IPS-20b (cell line): ENCODE measurements at regions not wholly inside any gene's neighbourhood (a gene's known extent, or its start where the extent isn't known, plus 50 kb on each side); places are given as distances from the start of the nearest gene placed in this dataset.

Experiments used
- H3K27ac ChIP-seq: one replicate; pipeline ENCODE4 v1.5.1; 2013; ENCODE audit warnings: low read length
- H3K27me3 ChIP-seq: 2 replicates; pipeline ENCODE4 v1.6.1; 2013; ENCODE audit warnings: mild to moderate bottlenecking, low read length, inconsistent platforms; ENCODE audit not compliant: insufficient read depth
- H3K36me3 ChIP-seq: 2 replicates; pipeline ENCODE4 v1.6.1; 2013; ENCODE audit warnings: low read depth, mild to moderate bottlenecking, inconsistent platforms, low read length, moderate library complexity; ENCODE audit not compliant: insufficient read depth
- H3K4me1 ChIP-seq: 2 replicates; pipeline ENCODE4 v1.6.1; 2013; ENCODE audit warnings: mild to moderate bottlenecking, control low read depth, inconsistent platforms, low read length, moderate library complexity; ENCODE audit not compliant: insufficient read depth
- H3K4me3 ChIP-seq: 2 replicates; pipeline ENCODE4 v1.5.1; 2013; ENCODE audit warnings: mild to moderate bottlenecking, low read length, inconsistent platforms
- H3K9ac ChIP-seq: 2 replicates; pipeline ENCODE4 v1.6.1; 2013; ENCODE audit warnings: low read depth, mild to moderate bottlenecking, inconsistent platforms, low read length, moderate library complexity
- H3K9me3 ChIP-seq: 2 replicates; pipeline ENCODE4 v1.6.1; 2013; ENCODE audit warnings: mild to moderate bottlenecking, low read depth, low read length, inconsistent platforms; ENCODE audit not compliant: insufficient read depth

DNA sequence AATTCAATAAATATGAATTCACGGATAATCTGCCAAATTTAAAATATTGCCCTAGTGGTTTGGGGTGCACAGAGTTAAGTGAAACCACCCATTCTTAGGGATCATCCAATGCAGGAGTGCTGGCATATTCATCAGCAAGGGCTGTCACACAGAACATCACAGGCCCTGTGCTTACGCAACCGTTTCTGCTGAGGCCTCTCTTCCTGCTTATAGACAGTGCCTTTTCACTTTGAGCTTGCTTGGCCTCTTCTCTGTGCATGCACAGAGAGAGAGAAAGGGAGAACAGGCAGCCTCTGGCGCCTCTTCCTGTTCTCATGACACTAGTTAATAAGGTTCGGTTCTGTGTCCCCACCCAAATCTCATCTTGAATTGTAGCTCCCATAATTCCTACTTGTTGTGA lies 366.3 kb downstream of the ICE1 start:
- Histone ChIP-seq H3K4me1 (0 out of 2 replicates have a peak, but pooled peaks cover 3% of the 10 kb centered on the region), H3K36me3 (no peaks in the 10 kb centered on the region), H3K9ac (no peak overlapping the region), H3K27me3 (no peaks in the 10 kb centered on the region), H3K4me3 (no peak overlapping the region), H3K27ac (no peak overlapping the region), H3K9me3 (no peaks in the 10 kb centered on the region)

DNA sequence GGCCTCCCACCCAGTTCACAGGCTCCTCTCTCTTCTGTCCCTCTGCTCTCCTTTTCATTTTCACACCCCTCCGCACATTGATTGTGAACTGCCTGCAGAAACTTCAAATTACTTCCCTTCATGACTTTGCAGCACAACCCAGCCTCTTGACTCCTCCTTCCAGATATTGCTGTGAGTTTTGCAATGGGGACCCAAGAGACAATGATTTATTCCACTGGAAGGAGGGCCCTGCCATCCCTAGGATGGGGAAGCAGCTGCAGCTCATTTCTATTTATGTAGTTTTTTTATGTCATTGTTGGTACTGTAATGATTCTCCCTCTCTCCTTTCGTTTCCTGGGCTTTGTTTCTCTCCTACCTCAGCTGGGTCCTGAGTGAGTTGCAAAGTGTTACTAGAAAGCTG lies 364.9 kb downstream of the ICE1 start:
- H3K4me3 ChIP-seq = no peak overlapping the region
- H3K27ac ChIP-seq = no peak overlapping the region
- no peaks in the 10 kb centered on the region for H3K36me3 ChIP-seq
- H3K9ac ChIP-seq = no peak overlapping the region
- no peaks in the 10 kb centered on the region for H3K27me3 ChIP-seq
- no peaks in the 10 kb centered on the region for H3K9me3 ChIP-seq
- 0 out of 2 replicates have a peak, but pooled peaks cover 3% of the 10 kb centered on the region for H3K4me1 ChIP-seq

DNA sequence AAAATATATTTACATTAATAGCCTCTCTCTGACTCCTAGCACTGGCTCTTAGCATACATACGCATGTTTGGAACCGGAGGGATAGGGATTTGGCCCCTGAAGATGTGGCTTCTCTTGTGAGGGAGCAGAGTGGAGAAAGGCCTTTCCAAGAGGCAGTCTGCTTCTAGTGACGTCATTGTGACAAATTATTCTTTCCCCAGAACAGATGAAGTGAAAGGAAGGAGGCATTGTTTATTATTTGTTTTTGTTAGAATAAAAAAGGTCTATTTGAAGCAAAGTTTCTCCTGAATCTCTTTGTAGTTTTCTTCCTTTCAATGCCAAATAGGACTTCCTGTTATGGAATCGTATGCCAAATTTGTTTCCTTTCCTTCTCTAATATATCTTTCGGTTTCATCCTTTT lies 361.6 kb downstream of the ICE1 start:
- Histone ChIP-seq H3K27me3 (no peaks in the 10 kb centered on the region), H3K4me3 (no peak overlapping the region), H3K27ac (no peak overlapping the region)

DNA sequence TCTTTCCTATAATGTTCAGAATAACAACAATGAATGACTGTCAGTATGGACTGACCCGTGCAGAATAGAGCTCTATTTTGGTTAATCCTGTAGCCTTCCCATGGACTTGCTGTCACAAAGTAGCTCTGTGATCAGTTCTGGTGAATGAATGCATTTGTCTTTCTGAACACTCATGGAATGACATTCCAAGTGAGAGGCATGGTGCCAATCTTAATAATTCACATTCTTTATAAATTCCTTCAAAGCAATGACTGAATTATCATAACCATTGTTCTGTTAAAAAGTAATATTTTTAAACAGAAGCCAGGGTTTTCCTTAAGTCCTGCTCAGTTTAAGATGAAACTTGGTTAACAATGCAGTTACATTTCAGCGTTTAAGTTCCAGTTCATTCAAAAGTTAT lies 360.5 kb downstream of the ICE1 start:
- Histone ChIP-seq H3K4me3 (no peak overlapping the region), H3K4me1 (0 out of 2 replicates have a peak, but pooled peaks cover 3% of the 10 kb centered on the region), H3K9ac (no peak overlapping the region), H3K27ac (no peak overlapping the region), H3K9me3 (no peaks in the 10 kb centered on the region), H3K36me3 (no peaks in the 10 kb centered on the region), H3K27me3 (no peaks in the 10 kb centered on the region)

More for the DNA sequence above, 361.6 kb downstream of the ICE1 start:
- H3K4me1 ChIP-seq = 0 out of 2 replicates have a peak, but pooled peaks cover 3% of the 10 kb centered on the region
- H3K9ac ChIP-seq = no peak overlapping the region
- no peaks in the 10 kb centered on the region for H3K9me3 ChIP-seq
- no peaks in the 10 kb centered on the region for H3K36me3 ChIP-seq

DNA sequence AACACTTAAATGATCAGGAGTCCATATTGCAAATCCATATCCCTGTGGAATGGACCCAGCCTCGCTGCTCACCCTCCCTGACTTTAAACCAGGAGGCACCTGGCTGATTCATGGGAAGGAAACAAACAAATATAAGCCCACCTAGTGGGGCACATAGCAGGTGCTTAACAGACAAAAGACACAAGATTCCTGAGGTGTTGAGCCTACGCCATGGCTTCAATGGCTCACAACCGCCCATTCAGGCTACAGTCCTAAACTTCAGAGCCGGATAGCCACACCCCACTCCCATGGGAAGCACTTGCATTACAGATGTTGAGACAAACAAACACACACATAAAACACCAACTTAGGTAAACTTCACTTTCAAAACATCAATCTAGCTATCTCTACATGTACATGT lies 359.9 kb downstream of the ICE1 start:
- no peak overlapping the region for H3K4me3 ChIP-seq
- H3K36me3 ChIP-seq = no peaks in the 10 kb centered on the region

DNA sequence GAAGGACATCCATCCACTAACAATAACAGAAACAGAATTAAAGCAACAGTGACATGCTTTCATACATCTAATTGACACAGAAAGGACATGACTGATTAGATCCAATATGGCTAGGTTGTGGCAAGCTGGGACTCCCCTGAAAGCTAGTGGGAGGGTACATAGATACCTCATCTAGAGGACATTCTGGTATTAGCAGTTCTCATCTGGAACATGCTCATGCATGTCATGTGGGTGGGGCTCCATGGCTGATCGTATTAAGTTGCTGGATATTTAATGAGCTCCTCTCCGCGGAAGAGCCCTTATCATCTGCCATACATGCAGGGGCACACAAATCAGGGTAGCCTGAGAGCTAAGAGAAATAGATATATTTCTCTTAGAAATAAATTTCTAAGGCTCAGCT lies 358.9 kb downstream of the ICE1 start:
- Histone ChIP-seq H3K4me3 (no peak overlapping the region), H3K9ac (no peak overlapping the region), H3K36me3 (no peaks in the 10 kb centered on the region), H3K4me1 (no peaks in the 10 kb centered on the region), H3K27me3 (no peaks in the 10 kb centered on the region), H3K27ac (no peak overlapping the region), H3K9me3 (no peaks in the 10 kb centered on the region)

More for the DNA sequence above, 359.9 kb downstream of the ICE1 start:
- no peaks in the 10 kb centered on the region for H3K27me3 ChIP-seq
- 0 out of 2 replicates have a peak, but pooled peaks cover 2% of the 10 kb centered on the region for H3K4me1 ChIP-seq
- no peak overlapping the region for H3K27ac ChIP-seq
- no peaks in the 10 kb centered on the region for H3K9me3 ChIP-seq
- H3K9ac ChIP-seq = no peak overlapping the region

DNA sequence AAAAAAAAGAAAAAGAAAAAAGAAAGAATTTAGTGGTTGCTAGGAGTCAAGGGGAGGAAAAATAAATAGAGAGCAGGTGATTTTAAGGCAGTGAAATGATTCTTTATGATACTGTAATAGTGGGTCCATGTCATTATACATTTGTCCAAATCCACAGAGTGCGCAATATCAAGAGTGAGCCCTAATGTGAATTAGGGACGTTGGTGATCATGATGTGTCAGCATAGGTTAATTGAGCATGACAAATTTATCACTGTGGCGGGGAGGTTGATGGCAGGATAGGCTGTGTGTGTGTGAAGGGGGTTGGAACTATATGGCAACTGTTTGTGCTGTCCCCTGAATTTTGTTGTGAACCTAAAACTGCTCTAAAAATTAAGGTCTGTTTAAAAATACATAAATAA lies 357.8 kb downstream of the ICE1 start:
- Histone ChIP-seq H3K4me1 (no peaks in the 10 kb centered on the region), H3K9me3 (no peaks in the 10 kb centered on the region), H3K27me3 (no peaks in the 10 kb centered on the region), H3K36me3 (no peaks in the 10 kb centered on the region), H3K4me3 (no peak overlapping the region), H3K27ac (no peak overlapping the region), H3K9ac (no peak overlapping the region)

DNA sequence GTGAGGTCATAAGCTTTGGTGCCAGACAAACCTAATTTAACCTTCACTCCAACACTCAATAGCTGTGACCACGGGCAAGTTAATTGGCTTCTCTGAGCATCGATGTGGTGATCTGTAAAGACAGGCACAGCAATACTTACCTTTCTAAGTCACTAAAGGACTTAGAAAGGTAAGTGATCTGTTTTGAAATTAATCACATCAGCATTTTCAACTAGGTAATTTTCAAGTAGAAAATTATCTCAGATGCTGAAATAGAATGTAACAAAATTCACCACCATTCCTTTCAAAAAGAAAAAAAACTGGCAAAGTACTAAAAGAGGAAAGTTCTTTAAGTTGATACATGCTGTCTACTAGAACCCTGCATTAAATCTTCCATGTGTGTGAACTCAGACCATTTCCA lies 354.5 kb downstream of the ICE1 start:
- no peaks in the 10 kb centered on the region for H3K9me3 ChIP-seq
- H3K27ac ChIP-seq = no peak overlapping the region
- no peak overlapping the region for H3K4me3 ChIP-seq
- H3K9ac ChIP-seq = no peak overlapping the region
- H3K36me3 ChIP-seq = no peaks in the 10 kb centered on the region
- H3K27me3 ChIP-seq = no peaks in the 10 kb centered on the region
- no peaks in the 10 kb centered on the region for H3K4me1 ChIP-seq

DNA sequence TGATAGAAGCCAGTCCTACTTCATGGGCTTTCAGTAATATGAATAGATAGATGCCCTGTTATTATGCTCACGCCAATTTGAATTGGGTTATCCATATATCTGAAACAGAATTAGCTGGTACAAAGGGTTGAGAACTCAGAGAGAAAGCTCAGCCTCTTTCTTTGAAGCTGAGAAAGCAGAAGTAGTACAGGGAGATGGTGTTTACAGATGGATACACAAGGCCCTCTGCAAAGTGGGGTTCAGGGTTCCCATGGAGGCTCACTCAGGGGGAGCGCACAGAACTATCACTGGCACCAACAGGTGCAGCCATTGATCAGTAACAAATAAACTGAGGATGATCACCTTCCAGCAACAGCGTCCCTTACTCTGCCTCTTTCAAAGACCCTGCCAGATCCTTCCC lies 349.7 kb downstream of the ICE1 start:
- H3K27ac ChIP-seq = no peak overlapping the region
- H3K4me1 ChIP-seq = no peaks in the 10 kb centered on the region
- no peaks in the 10 kb centered on the region for H3K27me3 ChIP-seq
- H3K9me3 ChIP-seq = no peaks in the 10 kb centered on the region
- no peak overlapping the region for H3K9ac ChIP-seq
- H3K36me3 ChIP-seq = no peaks in the 10 kb centered on the region
- no peak overlapping the region for H3K4me3 ChIP-seq

DNA sequence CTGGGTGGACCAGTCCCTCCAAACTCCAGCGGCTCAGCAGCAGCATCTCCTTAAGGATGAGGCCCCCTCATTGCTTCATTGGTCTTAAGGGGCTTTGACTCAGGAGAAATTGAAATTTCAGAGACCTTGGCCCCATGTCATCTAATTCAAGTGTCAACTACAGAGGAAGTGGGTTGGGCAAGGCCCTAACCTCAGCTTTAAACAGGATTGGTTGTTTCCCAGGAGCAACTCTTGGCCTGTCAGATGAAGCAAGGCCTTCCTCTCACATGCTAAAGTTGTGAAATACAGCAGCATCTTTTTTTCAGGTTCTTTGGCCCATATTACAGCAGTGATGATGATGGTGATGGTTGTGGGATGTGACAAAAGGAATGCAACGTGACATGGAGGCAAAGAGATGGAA lies 348.3 kb downstream of the ICE1 start:
- H3K9ac ChIP-seq = no peak overlapping the region
- no peak overlapping the region for H3K4me3 ChIP-seq
- no peaks in the 10 kb centered on the region for H3K36me3 ChIP-seq
- H3K4me1 ChIP-seq = no peaks in the 10 kb centered on the region
- no peaks in the 10 kb centered on the region for H3K9me3 ChIP-seq
- no peaks in the 10 kb centered on the region for H3K27me3 ChIP-seq
- no peak overlapping the region for H3K27ac ChIP-seq

DNA sequence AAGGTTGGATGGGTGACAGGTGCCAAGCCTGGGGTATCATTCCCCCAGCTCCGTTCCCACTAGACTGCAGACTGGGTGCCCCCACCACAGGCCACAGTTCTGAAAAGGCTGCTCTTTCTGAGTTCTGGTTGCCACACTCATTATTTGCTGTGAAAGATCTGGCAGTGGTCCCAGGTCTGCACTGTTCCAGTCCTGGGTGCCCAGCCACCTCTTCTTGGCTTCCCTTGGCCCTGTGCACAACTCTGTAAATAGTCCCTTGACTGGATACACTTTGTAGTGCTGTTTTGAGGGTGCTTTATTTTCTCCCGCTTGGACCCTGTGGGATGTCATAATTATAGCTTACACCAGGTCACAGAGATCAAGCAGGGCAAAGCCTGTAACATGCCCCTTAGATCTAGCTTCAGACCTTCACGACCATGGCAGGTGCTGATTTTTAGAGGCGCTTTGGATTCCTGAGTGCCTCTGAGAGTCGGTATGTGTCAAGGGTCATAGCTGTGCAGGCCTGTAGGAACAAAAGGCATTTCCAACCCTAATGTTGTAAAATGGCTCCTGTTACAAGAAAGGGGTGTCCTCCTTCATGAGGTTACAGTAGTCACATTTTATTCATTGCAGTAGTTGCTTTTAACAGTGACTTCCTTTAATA lies 344.9 kb downstream of the ICE1 start:
- no peak overlapping the region for H3K9ac ChIP-seq
- H3K27me3 ChIP-seq = no peaks in the 10 kb centered on the region
- H3K36me3 ChIP-seq = no peaks in the 10 kb centered on the region
- no peak overlapping the region for H3K27ac ChIP-seq
- H3K4me3 ChIP-seq = no peak overlapping the region
- H3K9me3 ChIP-seq = no peaks in the 10 kb centered on the region
- H3K4me1 ChIP-seq = no peaks in the 10 kb centered on the region

DNA sequence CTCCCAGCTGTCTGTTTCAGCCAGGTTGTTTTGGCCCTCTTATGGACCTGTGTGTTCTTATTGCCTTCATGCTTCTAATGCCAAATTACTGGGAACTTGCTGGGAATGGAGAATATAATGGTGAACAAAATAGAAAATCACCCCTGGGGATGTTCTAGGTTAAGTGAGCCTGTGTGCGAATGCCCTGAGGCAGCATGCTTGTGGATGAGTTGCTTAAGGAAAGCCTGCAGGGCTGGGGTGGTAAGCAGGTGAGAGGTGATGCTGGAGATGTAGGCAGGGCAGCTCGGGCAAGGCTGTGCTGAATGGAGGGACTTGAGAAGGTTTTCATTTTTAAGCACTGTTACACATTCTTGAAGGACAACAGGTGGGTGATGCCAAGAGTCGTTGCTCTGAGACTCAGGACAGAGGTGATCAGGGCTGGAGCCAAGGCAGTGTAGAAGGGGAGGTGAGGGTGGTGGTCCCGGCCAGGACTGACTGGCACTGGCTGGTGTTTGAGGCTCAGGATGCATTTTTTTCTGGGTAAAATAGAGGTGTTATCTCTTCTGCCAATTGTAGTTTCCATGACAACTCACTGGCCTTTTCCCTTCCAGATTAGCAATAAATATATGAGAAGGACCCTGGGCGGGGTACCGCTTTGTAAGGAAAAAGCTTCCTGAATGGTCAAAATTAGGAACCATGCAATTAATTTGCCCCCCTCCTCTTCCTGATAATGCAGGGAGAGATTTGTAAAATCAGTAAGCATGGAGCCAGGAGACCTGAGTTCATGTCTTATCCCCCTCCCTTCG lies 342.8 kb downstream of the ICE1 start:
- no peaks in the 10 kb centered on the region for H3K36me3 ChIP-seq
- H3K27ac ChIP-seq = no peak overlapping the region
- H3K4me3 ChIP-seq = no peak overlapping the region
- no peaks in the 10 kb centered on the region for H3K4me1 ChIP-seq
- no peaks in the 10 kb centered on the region for H3K9me3 ChIP-seq
- no peak overlapping the region for H3K9ac ChIP-seq
- no peaks in the 10 kb centered on the region for H3K27me3 ChIP-seq
